ENCODE measurements at regions not wholly inside any gene's neighbourhood (a gene's known extent, or its start where the extent isn't known, plus 50 kb on each side); places are given as distances from the start of the nearest gene placed in this dataset.
A peak's percentile ranks its signal among the peaks of the same experiment; 100 is the strongest.

DNA sequence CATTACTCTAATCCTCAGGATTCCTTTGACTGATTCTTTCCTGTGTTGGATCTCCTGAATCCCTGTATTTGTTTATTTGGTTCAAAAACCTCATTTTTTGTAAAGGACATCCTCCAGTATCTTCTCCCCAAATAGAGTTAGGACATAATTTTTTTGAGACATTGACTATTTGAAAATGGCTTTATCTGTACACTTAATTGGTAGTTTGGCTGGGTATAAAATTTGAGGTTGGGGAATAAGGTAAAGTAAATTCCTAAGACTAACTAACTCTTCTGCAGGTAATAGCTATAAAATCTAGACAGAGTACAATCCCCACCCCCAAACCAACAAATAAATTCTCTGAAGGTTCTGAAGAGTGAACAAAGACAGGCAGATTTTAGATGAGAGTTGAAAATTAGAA lies 114.4 kb downstream of the CTTN start:
- Histone ChIP-seq H3K4me3 (replicated peaks in 1 of 3) (no peak overlapping the region), H3K27me3 (no peaks in the 10 kb centered on the region), H3K9me3 (no peaks in the 10 kb centered on the region), H3K27ac (no peak overlapping the region), H3K4me1 (no peaks in the 10 kb centered on the region), H3K36me3 (no peaks in the 10 kb centered on the region)
- no peak for TF ChIP-seq CTCF (IDR thresholded peaks at IDR 0.05)
- TF ChIP-seq POLR2A (IDR thresholded peaks at IDR 0.05): no peak
- no peak for DNase-seq
- intact Hi-C loops (cut with DNase I): no loop called here

DNA sequence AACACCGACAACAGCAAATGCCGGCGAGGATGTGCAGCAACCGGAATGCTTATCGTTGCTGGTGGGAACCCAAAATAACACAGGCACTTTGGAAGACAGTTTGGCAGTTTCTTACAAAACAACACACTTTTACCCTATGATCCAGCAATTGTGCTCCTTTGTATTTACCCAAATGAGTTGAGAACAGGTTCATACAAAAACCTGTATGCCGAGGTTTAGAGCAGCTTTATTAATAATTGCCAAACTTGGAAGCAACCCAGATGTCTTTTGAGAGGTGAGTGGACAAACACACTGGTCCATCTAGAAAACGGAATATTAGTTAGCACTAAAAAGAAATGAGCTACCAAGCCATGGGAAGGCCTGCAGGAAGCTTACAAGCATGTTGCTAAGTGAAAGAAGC lies 118.9 kb downstream of the CTTN start:
- intact Hi-C loops (cut with DNase I): no loop called here
- WGBS, 2 donors: 93 to 94% methylated on average over 7 of the region's 7 CpGs
- TF ChIP-seq CTCF (IDR thresholded peaks at IDR 0.05) (no peak), POLR2A (IDR thresholded peaks at IDR 0.05) (no peak)

GRCh38 chr11:70517988-70518907 lies 119.9 kb downstream of the CTTN start:
- no peak overlapping the region for H3K4me3 ChIP-seq (replicated peaks in 1 of 3)
- no peaks in the 10 kb centered on the region for H3K4me1 ChIP-seq
- no peaks in the 10 kb centered on the region for H3K9me3 ChIP-seq
- H3K36me3 ChIP-seq: no peaks in the 10 kb centered on the region
- H3K27ac ChIP-seq: no peak overlapping the region
- TF ChIP-seq CTCF (IDR thresholded peaks at IDR 0.05): no peak
- TF ChIP-seq POLR2A (IDR thresholded peaks at IDR 0.05): no peak
- no peaks in the 10 kb centered on the region for H3K27me3 ChIP-seq
- 81 to 83% methylated on average over 22 of the region's 22 CpGs for WGBS, 2 donors
- no peak for DNase-seq
- intact Hi-C loops (cut with DNase I): no loop called here

More for the DNA sequence above, 118.9 kb downstream of the CTTN start:
- H3K27ac ChIP-seq: no peak overlapping the region
- no peak overlapping the region for H3K4me3 ChIP-seq (replicated peaks in 1 of 3)
- no peaks in the 10 kb centered on the region for H3K4me1 ChIP-seq
- no peak for DNase-seq
- no peaks in the 10 kb centered on the region for H3K9me3 ChIP-seq
- no peaks in the 10 kb centered on the region for H3K36me3 ChIP-seq
- H3K27me3 ChIP-seq: no peaks in the 10 kb centered on the region

- intact Hi-C loops (cut with DNase I): no loop called here
- Histone ChIP-seq H3K9me3 (no peaks in the 10 kb centered on the region), H3K27me3 (no peaks in the 10 kb centered on the region), H3K27ac (no peak overlapping the region), H3K36me3 (no peaks in the 10 kb centered on the region), H3K4me1 (no peaks in the 10 kb centered on the region), H3K4me3 (replicated peaks in 1 of 3) (no peak overlapping the region)
- no peak for DNase-seq
- no peak for TF ChIP-seq POLR2A (IDR thresholded peaks at IDR 0.05)
- no peak for TF ChIP-seq CTCF (IDR thresholded peaks at IDR 0.05)
- 86 to 89% methylated on average over 8 of the region's 8 CpGs for WGBS, 2 donors
Observed at GRCh38 chr11:70519117-70519516, 120.8 kb downstream of the CTTN start.

DNA sequence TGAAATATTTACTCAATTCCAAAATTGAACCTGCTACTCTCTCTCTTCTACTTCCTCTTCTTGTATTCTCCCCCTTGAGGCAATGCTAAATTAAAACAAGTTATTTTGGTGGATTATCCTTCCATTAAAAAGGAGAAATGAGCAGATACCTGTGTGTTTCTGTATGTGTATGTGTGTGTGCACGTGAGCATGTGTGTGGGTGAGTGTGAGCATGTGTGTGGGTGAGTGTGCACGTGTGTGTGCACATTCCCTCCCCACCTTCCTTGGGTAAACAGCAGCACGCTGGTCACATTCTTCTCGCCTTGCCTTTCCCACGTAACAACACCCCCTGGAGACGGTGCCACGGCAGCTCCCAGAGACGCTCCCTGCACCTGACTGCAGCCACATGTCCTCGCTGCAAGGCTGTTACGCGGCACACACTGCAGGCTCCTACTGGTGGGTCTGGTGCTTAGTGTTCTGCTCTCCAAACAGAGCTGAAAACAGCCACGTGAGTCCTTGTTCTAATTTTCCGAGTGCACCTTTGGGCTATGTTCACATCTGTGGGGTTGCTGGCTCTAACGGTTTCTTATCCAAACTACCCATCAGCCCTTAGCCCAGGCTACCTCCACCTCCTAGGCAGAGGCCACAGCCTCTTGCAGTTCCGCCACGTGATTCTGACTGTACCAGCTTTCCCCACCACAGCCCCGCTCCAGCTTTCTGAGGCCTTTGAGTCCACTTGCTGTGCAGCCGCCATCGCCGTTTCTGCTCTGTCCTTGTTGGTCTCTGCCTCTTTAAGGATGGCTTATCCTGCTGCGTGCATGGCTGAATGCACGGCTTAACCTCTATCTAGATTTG lies 123.4 kb downstream of the CTTN start:
- no peak overlapping the region for H3K4me3 ChIP-seq (replicated peaks in 1 of 3)
- H3K4me1 ChIP-seq: no peaks in the 10 kb centered on the region
- 69 to 73% methylated on average over 22 of the region's 22 CpGs for WGBS, 2 donors
- H3K36me3 ChIP-seq: no peaks in the 10 kb centered on the region
- TF ChIP-seq POLR2A (IDR thresholded peaks at IDR 0.05) (no peak), CTCF (IDR thresholded peaks at IDR 0.05) (no peak)
- peak; percentile 54 to 56 for DNase-seq
- intact Hi-C loops (cut with DNase I): no loop called here
- H3K27ac ChIP-seq: no peak overlapping the region
- no peaks in the 10 kb centered on the region for H3K9me3 ChIP-seq
- no peaks in the 10 kb centered on the region for H3K27me3 ChIP-seq

All from thyroid gland (tissue), 4 donors.